ENCODE measurements at regions not wholly inside any gene's neighbourhood (a gene's known extent, or its start where the extent isn't known, plus 50 kb on each side); places are given as distances from the start of the nearest gene placed in this dataset.

DNA sequence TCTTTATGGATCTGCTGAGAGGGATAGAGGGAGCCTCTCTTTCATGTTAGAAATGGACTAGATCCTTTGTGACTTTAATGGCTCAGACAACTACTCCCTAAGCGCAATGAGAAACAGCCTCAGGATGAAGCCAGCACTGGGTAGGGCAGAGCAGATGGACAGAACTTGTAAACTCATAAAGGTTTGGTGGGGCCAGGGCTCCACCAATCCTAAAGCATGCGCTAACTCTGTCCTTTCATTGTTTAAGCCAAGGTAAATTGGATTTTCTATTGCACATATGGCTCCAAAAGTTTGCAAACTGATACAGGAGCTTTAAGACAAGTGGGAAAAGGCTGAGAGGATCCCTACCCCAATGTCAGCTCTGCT is 178.1 kb upstream of the MEOX2 start:
- TF ChIP-seq, protein P1, sequence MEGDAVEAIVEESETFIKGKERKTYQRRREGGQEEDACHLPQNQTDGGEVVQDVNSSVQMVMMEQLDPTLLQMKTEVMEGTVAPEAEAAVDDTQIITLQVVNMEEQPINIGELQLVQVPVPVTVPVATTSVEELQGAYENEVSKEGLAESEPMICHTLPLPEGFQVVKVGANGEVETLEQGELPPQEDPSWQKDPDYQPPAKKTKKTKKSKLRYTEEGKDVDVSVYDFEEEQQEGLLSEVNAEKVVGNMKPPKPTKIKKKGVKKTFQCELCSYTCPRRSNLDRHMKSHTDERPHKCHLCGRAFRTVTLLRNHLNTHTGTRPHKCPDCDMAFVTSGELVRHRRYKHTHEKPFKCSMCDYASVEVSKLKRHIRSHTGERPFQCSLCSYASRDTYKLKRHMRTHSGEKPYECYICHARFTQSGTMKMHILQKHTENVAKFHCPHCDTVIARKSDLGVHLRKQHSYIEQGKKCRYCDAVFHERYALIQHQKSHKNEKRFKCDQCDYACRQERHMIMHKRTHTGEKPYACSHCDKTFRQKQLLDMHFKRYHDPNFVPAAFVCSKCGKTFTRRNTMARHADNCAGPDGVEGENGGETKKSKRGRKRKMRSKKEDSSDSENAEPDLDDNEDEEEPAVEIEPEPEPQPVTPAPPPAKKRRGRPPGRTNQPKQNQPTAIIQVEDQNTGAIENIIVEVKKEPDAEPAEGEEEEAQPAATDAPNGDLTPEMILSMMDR (IDR thresholded peaks at IDR 0.05; ENCODE audit: unreplicated experiment in 3 of 3), result no peak
- Mint-ChIP-seq H3K4me1 (peaks cover 7% of the 10 kb centered on the region), H3K4me3 (no peak overlapping the region)

DNA sequence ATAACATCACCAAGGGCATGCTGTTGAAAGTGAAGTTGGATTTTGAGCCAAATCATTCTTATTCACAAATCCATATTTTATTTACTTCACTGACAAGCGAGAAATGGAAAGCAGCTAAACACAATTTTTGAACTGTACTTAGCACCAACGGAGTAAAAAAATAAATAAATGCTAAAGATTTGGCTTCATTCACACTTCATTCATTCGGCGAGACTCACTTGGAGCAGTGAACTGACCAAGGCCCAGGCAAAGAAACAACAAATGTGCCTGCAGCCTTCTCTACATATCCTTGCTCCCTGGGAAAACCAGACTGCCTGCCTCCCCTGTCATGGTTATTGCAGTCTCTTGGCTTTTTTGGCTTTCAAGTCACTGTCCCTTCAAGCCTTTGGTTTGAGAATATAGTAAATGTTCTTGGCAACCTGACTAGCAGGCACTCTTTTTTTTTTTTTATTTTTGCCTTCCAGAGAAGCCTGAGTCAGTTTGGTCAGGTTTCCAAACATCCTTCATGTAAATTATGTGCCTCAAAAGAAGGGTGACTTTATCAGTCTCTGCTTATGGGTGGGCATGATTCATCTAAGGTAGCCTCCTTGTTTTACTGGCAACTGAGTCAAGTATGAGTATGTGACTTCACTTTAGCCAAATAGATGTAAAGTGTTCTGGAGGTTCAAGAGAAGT is 177.6 kb upstream of the MEOX2 start:
- Mint-ChIP-seq H3K27me3 (ENCODE audit: low read depth) (no peaks in the 10 kb centered on the region), H3K4me3 (no peak overlapping the region), H3K36me3 (ENCODE audit: low read depth) (peaks cover 5% of the 10 kb centered on the region), H3K9me3 (peaks cover 2% of the 10 kb centered on the region), H3K27ac (no peak overlapping the region), H3K4me1 (peaks cover 7% of the 10 kb centered on the region)
- TF ChIP-seq, protein P1 (IDR thresholded peaks at IDR 0.05; ENCODE audit: unreplicated experiment in 3 of 3), result no peak

More for the DNA sequence above, 178.1 kb upstream of the MEOX2 start:
- H3K27me3 Mint-ChIP-seq (ENCODE audit: low read depth), result no peaks in the 10 kb centered on the region
- peaks cover 5% of the 10 kb centered on the region for H3K36me3 Mint-ChIP-seq (ENCODE audit: low read depth)
- no peak overlapping the region for H3K27ac Mint-ChIP-seq
- peaks cover under 1% of the 10 kb centered on the region for H3K9me3 Mint-ChIP-seq

GRCh38 chr7:15862781-15863165 is 176.3 kb upstream of the MEOX2 start:
- H3K4me1 Mint-ChIP-seq, result peaks cover 7% of the 10 kb centered on the region
- no peaks in the 10 kb centered on the region for H3K27me3 Mint-ChIP-seq (ENCODE audit: low read depth)

DNA sequence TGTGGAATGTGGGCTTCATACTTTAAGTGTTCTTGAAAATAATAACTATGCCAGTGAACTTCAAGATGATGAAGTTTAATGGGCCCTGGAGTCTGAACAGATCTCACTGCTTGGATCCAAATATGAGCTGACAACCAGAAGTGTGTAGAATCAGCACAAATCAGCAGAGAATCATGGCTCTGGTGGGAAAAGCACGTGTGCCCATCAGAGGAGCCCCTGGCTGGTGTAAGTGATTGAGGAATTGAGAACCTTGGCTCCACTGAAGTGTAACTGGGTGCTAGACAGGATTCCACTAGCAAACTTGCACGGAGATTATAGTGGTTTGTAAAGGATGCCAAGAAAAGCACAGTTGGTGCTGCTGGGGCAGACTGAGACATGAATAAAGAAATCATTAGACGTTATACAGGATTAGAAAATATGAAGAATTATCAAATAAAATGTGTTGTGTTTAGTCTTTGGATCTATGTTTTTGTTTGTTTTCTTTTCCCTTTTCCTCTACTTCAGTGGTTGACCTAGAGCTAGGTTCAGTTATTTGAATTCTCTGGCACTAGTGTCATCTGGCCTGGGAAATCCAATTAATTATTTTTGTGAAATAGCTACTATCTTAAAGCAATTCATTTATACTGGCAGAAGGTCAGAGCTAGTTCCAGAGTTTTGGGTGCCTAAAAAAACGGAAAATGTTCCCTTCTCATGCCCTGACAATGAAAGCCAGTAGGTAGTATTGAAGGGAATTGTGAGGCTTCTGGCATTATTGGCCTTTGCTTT is 175.7 kb upstream of the MEOX2 start:
- Mint-ChIP-seq H3K9me3 (peaks cover 2% of the 10 kb centered on the region), H3K27me3 (ENCODE audit: low read depth) (no peaks in the 10 kb centered on the region), H3K4me3 (no peak overlapping the region), H3K27ac (peak overlapping the region in 1 of 3 experiments; percentile 29), H3K36me3 (ENCODE audit: low read depth) (peaks cover 5% of the 10 kb centered on the region), H3K4me1 (peaks cover 7% of the 10 kb centered on the region)
- TF ChIP-seq, protein P1 (IDR thresholded peaks at IDR 0.05; ENCODE audit: unreplicated experiment in 3 of 3), result no peak

More at GRCh38 chr7:15862781-15863165, 176.3 kb upstream of the MEOX2 start:
- TF ChIP-seq, protein P1 (IDR thresholded peaks at IDR 0.05; ENCODE audit: unreplicated experiment in 3 of 3), result no peak
- H3K27ac Mint-ChIP-seq, result no peak overlapping the region
- peaks cover 5% of the 10 kb centered on the region for H3K36me3 Mint-ChIP-seq (ENCODE audit: low read depth)
- H3K9me3 Mint-ChIP-seq, result peaks cover 2% of the 10 kb centered on the region
- H3K4me3 Mint-ChIP-seq, result no peak overlapping the region

DNA sequence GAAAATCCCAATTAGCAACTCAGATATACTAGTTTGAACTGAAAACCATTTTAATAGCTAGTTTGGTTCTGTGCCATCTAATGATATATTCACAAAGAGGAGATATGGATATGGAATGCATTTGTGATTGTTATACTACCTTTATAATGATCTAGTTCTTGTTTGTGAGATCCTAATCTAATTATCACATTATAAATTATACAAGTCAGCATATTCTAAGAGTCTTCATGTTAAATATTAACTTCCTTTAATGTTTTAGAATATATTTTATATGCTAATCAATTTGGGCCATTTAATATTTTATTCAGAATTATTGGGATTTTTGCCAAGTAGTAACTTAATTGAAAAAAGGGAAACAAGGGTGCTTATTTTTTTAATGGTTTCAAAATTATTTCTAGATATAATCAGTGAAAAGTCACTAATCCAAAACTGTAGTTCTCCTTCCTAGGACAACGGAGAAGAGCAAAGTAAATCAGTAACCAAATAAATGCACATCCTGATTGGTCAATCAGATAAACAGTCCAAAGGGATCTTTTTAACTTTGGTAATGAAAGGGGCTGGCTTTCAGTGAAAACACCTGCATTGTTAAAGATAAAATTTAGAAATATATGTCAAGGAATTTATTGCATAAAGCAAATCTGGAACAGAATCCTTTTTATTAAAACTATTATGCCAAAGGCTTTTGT is 173.9 kb upstream of the MEOX2 start:
- peaks cover 5% of the 10 kb centered on the region for H3K36me3 Mint-ChIP-seq (ENCODE audit: low read depth)
- H3K9me3 Mint-ChIP-seq, result peaks cover 2% of the 10 kb centered on the region
- H3K4me1 Mint-ChIP-seq, result peaks cover 19% of the 10 kb centered on the region
- H3K27ac Mint-ChIP-seq, result no peak overlapping the region
- H3K4me3 Mint-ChIP-seq, result no peak overlapping the region
- no peaks in the 10 kb centered on the region for H3K27me3 Mint-ChIP-seq (ENCODE audit: low read depth)
- TF ChIP-seq, protein P1 (IDR thresholded peaks at IDR 0.05; ENCODE audit: unreplicated experiment in 3 of 3), result no peak

Data from nephron (organoid).